ENCODE measurements at regions not wholly inside any gene's neighbourhood (a gene's known extent, or its start where the extent isn't known, plus 50 kb on each side); places are given as distances from the start of the nearest gene placed in this dataset.

- in situ Hi-C loops (cut with MboI; ENCODE audit: low sequenced_read_pairs) = no loop called here
These were observed 50.7 kb upstream of the PDE4B start for GRCh38 chr1:65741993-65742392.

Data from HL-60/S4 (cell line).